ENCODE measurements at regions not wholly inside any gene's neighbourhood (a gene's known extent, or its start where the extent isn't known, plus 50 kb on each side); places are given as distances from the start of the nearest gene placed in this dataset.

- no peak overlapping the region for H3K4me3 Mint-ChIP-seq
- no peaks in the 10 kb centered on the region for H3K27me3 Mint-ChIP-seq (ENCODE audit: insufficient read depth, low read depth)
- Histone ChIP-seq H3K27me3 (no peaks in the 10 kb centered on the region), H3K79me2 (ENCODE audit: low read depth) (no peaks in the 10 kb centered on the region), H3K4me3 (no peak overlapping the region), H3K36me3 (no peaks in the 10 kb centered on the region), H3F3A (ENCODE audit: low read depth) (no peaks in the 10 kb centered on the region), H3K9ac (no peak overlapping the region), H3K4me2 (no peak overlapping the region), H2AFZ (replicated peaks) (no peak overlapping the region), H4K20me1 (ENCODE audit: low read depth) (no peaks in the 10 kb centered on the region), H3K4me1 (peaks cover 10% of the 10 kb centered on the region), H3K9me3 (ENCODE audit: low read depth) (no peaks in the 10 kb centered on the region), H3K27ac (no peak overlapping the region)
- H3K36me3 Mint-ChIP-seq, result no peaks in the 10 kb centered on the region
- H3K9me3 Mint-ChIP-seq, result peaks cover 9% of the 10 kb centered on the region
- H3K27ac Mint-ChIP-seq, result no peak overlapping the region
- TF ChIP-seq, protein P1, sequence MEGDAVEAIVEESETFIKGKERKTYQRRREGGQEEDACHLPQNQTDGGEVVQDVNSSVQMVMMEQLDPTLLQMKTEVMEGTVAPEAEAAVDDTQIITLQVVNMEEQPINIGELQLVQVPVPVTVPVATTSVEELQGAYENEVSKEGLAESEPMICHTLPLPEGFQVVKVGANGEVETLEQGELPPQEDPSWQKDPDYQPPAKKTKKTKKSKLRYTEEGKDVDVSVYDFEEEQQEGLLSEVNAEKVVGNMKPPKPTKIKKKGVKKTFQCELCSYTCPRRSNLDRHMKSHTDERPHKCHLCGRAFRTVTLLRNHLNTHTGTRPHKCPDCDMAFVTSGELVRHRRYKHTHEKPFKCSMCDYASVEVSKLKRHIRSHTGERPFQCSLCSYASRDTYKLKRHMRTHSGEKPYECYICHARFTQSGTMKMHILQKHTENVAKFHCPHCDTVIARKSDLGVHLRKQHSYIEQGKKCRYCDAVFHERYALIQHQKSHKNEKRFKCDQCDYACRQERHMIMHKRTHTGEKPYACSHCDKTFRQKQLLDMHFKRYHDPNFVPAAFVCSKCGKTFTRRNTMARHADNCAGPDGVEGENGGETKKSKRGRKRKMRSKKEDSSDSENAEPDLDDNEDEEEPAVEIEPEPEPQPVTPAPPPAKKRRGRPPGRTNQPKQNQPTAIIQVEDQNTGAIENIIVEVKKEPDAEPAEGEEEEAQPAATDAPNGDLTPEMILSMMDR (IDR thresholded peaks at IDR 0.05), result no peak
- no peak for TF ChIP-seq EZH2 (IDR thresholded peaks at IDR 0.05)
- no peak for TF ChIP-seq EZH2phosphoT487 (IDR thresholded peaks at IDR 0.05)
- no peak for DNase-seq (ENCODE audit: low spot score)
- H3K4me1 Mint-ChIP-seq, result no peaks in the 10 kb centered on the region
Observed at GRCh38 chr9:16082796-16083195, 530.0 kb downstream of the CCDC171 start.

- H3K27ac Mint-ChIP-seq, result no peak overlapping the region
- no peak overlapping the region for H3K9ac ChIP-seq
- no peaks in the 10 kb centered on the region for H3K27me3 Mint-ChIP-seq (ENCODE audit: insufficient read depth, low read depth)
- H3F3A ChIP-seq (ENCODE audit: low read depth), result no peaks in the 10 kb centered on the region
- H3K36me3 Mint-ChIP-seq, result no peaks in the 10 kb centered on the region
- H3K4me1 Mint-ChIP-seq, result no peaks in the 10 kb centered on the region
- H3K4me3 ChIP-seq, result no peak overlapping the region
- peaks cover 15% of the 10 kb centered on the region for H3K9me3 Mint-ChIP-seq
- no peak for DNase-seq (ENCODE audit: low spot score)
- H3K9me3 ChIP-seq (ENCODE audit: low read depth), result no peaks in the 10 kb centered on the region
- H4K20me1 ChIP-seq (ENCODE audit: low read depth), result no peaks in the 10 kb centered on the region
- no peak overlapping the region for H3K4me2 ChIP-seq
- no peak overlapping the region for H3K4me3 Mint-ChIP-seq
- H3K27ac ChIP-seq, result no peak overlapping the region
- no peaks in the 10 kb centered on the region for H3K36me3 ChIP-seq
- no peaks in the 10 kb centered on the region for H3K27me3 ChIP-seq
- no peaks in the 10 kb centered on the region for H3K79me2 ChIP-seq (ENCODE audit: low read depth)
- no peaks in the 10 kb centered on the region for H3K4me1 ChIP-seq
- no peak overlapping the region for H2AFZ ChIP-seq (replicated peaks)
- no peak for TF ChIP-seq EZH2 (IDR thresholded peaks at IDR 0.05)
Observed at GRCh38 chr9:16085167-16085726, 532.4 kb downstream of the CCDC171 start.

DNA sequence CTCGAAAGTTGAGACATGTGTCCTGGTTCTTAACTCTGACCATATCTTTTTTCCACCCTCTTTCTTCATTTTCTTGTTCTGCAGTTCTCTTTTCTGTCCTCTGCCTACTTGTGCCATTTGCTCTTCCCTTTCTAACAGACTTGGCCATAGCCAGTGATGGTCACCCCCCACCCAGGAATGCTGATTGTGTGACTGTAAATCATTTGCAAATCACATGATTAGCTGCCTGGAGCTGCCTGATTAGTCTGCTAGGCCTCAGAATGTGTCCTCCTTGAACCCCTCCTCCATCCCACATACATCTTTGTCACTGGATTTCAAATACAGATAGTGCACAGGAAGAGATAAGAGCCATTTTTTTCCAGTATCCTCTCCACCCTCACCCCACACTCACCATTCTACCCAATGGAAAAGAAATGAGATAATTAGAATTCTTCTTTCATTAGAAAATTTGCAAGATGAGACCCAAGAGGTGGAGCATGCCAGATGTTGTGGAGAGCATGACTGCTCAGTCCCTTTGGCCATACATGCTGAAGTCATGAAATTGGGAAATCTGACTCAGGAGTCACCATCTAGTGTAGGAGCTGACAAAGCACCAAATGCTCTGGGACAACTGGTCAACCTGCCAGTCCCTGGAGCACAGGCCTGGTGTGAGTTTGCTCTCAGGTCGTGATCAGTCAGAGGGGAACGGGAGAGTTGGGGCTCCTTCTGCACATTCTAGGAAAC lies 538.2 kb downstream of the CCDC171 start:
- DNase-seq (ENCODE audit: low spot score), result no peak
- H3K27me3 ChIP-seq, result no peaks in the 10 kb centered on the region
- no peaks in the 10 kb centered on the region for H3F3A ChIP-seq (ENCODE audit: low read depth)
- peaks cover 9% of the 10 kb centered on the region for H3K4me1 ChIP-seq
- Mint-ChIP-seq H3K27me3 (ENCODE audit: insufficient read depth, low read depth) (no peaks in the 10 kb centered on the region), H3K4me3 (no peak overlapping the region), H3K36me3 (no peaks in the 10 kb centered on the region), H3K27ac (no peak overlapping the region), H3K9me3 (peaks cover 15% of the 10 kb centered on the region), H3K4me1 (no peaks in the 10 kb centered on the region)
- no peak overlapping the region for H3K4me3 ChIP-seq
- H3K36me3 ChIP-seq, result no peaks in the 10 kb centered on the region
- H3K4me2 ChIP-seq, result no peak overlapping the region
- no peak overlapping the region for H2AFZ ChIP-seq (replicated peaks)
- no peaks in the 10 kb centered on the region for H3K79me2 ChIP-seq (ENCODE audit: low read depth)
- H4K20me1 ChIP-seq (ENCODE audit: low read depth), result no peaks in the 10 kb centered on the region
- H3K9ac ChIP-seq, result no peak overlapping the region
- H3K27ac ChIP-seq, result no peak overlapping the region
- no peaks in the 10 kb centered on the region for H3K9me3 ChIP-seq (ENCODE audit: low read depth)
- TF ChIP-seq, protein P1 (IDR thresholded peaks at IDR 0.05), result no peak
- no peak for TF ChIP-seq EZH2 (IDR thresholded peaks at IDR 0.05)
- no peak for TF ChIP-seq EZH2phosphoT487 (IDR thresholded peaks at IDR 0.05)
